ENCODE measurements at regions not wholly inside any gene's neighbourhood (a gene's known extent, or its start where the extent isn't known, plus 50 kb on each side); places are given as distances from the start of the nearest gene placed in this dataset.
A peak's percentile ranks its signal among the peaks of the same experiment; 100 is the strongest.

GRCh38 chr6:127641905-127642304 lies 64.9 kb downstream of the C6orf58 start:
- DNase-seq (ENCODE audit: low read depth in 4 of 6, low spot score in 6 of 6), result peak in 4 of 6 donors; percentile 4 to 59 (median 16)

More at GRCh38 chr6:127641905-127642304, 64.9 kb downstream of the C6orf58 start:
- no peak overlapping the region for H3K4me3 ChIP-seq (ENCODE audit: low read depth, low read length)
- H3K27ac ChIP-seq (ENCODE audit: low read depth, low read length), result no peak overlapping the region
- 47% methylated on average over 6 of the region's 7 CpGs for WGBS (ENCODE audit: insufficient coverage)
- H3K9me3 ChIP-seq (ENCODE audit: control insufficient read depth, insufficient read depth, low read length), result no peaks in the 10 kb centered on the region
- H3K36me3 ChIP-seq (ENCODE audit: control insufficient read depth, insufficient read depth, low read length), result no peaks in the 10 kb centered on the region
- no peaks in the 10 kb centered on the region for H3K4me1 ChIP-seq (ENCODE audit: control insufficient read depth, insufficient read depth, low read length)
- H3K27me3 ChIP-seq (ENCODE audit: control insufficient read depth, insufficient read depth, low read length), result no peaks in the 10 kb centered on the region
